Testis (tissue), 2 donors: ENCODE measurements at regions not wholly inside any gene's neighbourhood (a gene's known extent, or its start where the extent isn't known, plus 50 kb on each side); places are given as distances from the start of the nearest gene placed in this dataset.

Experiments used
- DNase-seq: peaks from one replicate; pipeline ENCODE4 v3.0.0-alpha.2; 2019
- H3K27ac ChIP-seq, 2 donors: fragments of 200-600 bp; sonication (generic); one replicate each; pipeline ENCODE4 v1.5.1; 2019
- H3K27me3 ChIP-seq: fragments of 200-600 bp; sonication (generic); one replicate; pipeline ENCODE4 v1.5.1; 2019
- H3K36me3 ChIP-seq: fragments of 200-600 bp; sonication (generic); one replicate; pipeline ENCODE4 v1.5.1; 2017; ENCODE audit warnings: low read depth; ENCODE audit errors: missing control alignments
- H3K4me1 ChIP-seq: fragments of 200-600 bp; sonication (generic); one replicate; pipeline ENCODE4 v1.5.1; 2019
- H3K4me3 ChIP-seq, 2 donors: fragments of 200-600 bp; sonication (generic); one replicate each; pipeline ENCODE4 v1.5.1; 2017 to 2019
- H3K9me3 ChIP-seq: fragments of 200-600 bp; sonication (generic); one replicate; pipeline ENCODE4 v1.5.1; 2017
- CTCF ChIP-seq, 3 experiments: fragments of 450-650 bp in 2 of 3; fragments of 200-600 bp in 1 of 3; sonication (generic) in 1 of 3; IDR thresholded peaks; one replicate each; pipeline ENCODE4 v1.5.1; 2016 to 2019; ENCODE audit warnings: antibody characterized with exemption in 3 of 3, mild to moderate bottlenecking in 2 of 3, moderate library complexity in 1 of 3
- POLR2A ChIP-seq: fragments of 450-650 bp; IDR thresholded peaks from one replicate; pipeline ENCODE4 v1.6.1; 2017; ENCODE audit warnings: antibody characterized with exemption, mild to moderate bottlenecking, moderate library complexity
- WGBS, 2 donors: methylation state at CpG; one replicate each; pipeline ENCODE4 v1.1.5; 2018; 5-methylcytosine and 5-hydroxymethylcytosine counted together
- intact Hi-C: fragments of 100-400 bp; cut with DNase I; formaldehyde crosslinking; loops from one replicate; pipeline ENCODE4 v1.15.1; 2023; ENCODE audit warnings: low total_unique reads
- small RNA-seq, 2 donors: library from RNA; depleted of rRNA; stranded (forward); fragments of <200 nt; gene quantifications; one replicate each; pipeline ENCODE3, GENCODE V24; 2016

- H3K36me3 ChIP-seq: no peaks in the 10 kb centered on the region
- H3K4me3 ChIP-seq: no peak overlapping the region
- no peak for TF ChIP-seq POLR2A
- no peak for TF ChIP-seq CTCF (IDR thresholded peaks at IDR 0.05)
- H3K9me3 ChIP-seq: no peaks in the 10 kb centered on the region
- 86 to 89% methylated on average over 2 of the region's 2 CpGs for WGBS, 2 donors
- H3K27ac ChIP-seq: no peak overlapping the region
- no peak for DNase-seq
- intact Hi-C loops: no loop called here
- no peaks in the 10 kb centered on the region for H3K27me3 ChIP-seq
- H3K4me1 ChIP-seq: peaks cover 20% of the 10 kb centered on the region
These were observed 50.9 kb upstream of the PTPN1 start for GRCh38 chr20:50459124-50459918.

DNA sequence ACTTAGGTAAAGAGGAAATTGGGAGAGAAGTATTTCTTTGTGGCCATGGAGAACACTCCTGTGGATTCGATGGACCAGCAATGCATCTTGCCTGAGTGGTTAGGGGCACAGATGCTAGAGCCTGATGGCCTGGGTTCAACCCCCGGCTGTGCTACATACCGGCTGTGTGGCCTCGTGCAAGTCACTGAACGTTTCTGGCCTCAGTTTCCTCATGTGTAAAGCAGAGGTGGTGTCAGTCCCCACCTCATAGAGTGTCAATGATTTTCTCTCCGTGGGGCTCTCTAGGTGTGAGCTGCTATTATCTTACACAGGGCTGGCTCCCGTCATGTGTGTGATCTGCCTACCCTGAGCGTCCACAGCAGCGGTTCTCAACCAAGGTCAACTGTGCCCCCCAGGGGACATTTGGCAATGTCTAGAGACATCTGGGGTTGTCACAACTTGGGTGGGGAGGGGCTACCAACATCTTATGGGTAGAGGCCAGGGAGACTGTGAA, 50.0 kb upstream of the PTPN1 start:
- H3K9me3 ChIP-seq: no peaks in the 10 kb centered on the region
- DNase-seq: no peak
- H3K4me1 ChIP-seq: peaks cover 24% of the 10 kb centered on the region
- peak overlapping the region; percentile 55 to 59 for H3K27ac ChIP-seq
- H3K27me3 ChIP-seq: no peaks in the 10 kb centered on the region
- no peak overlapping the region for H3K4me3 ChIP-seq
- no peaks in the 10 kb centered on the region for H3K36me3 ChIP-seq
- TF ChIP-seq CTCF (IDR thresholded peaks at IDR 0.05) (no peak), POLR2A (no peak)
- intact Hi-C loops: loop anchor here (5.0 kb wide), 1 partner anchor 273 kb away; no protein-coding TSS in a partner anchor
- 64 to 68% methylated on average over 9 of the region's 9 CpGs for WGBS, 2 donors

Small RNAs in the stretch of these regions (small RNA-seq; reads per million reads assigned to genes)
- 0 reads per million in 2 donors for gene RN7SL636P
